ENCODE measurements at regions not wholly inside any gene's neighbourhood (a gene's known extent, or its start where the extent isn't known, plus 50 kb on each side); places are given as distances from the start of the nearest gene placed in this dataset.

DNA sequence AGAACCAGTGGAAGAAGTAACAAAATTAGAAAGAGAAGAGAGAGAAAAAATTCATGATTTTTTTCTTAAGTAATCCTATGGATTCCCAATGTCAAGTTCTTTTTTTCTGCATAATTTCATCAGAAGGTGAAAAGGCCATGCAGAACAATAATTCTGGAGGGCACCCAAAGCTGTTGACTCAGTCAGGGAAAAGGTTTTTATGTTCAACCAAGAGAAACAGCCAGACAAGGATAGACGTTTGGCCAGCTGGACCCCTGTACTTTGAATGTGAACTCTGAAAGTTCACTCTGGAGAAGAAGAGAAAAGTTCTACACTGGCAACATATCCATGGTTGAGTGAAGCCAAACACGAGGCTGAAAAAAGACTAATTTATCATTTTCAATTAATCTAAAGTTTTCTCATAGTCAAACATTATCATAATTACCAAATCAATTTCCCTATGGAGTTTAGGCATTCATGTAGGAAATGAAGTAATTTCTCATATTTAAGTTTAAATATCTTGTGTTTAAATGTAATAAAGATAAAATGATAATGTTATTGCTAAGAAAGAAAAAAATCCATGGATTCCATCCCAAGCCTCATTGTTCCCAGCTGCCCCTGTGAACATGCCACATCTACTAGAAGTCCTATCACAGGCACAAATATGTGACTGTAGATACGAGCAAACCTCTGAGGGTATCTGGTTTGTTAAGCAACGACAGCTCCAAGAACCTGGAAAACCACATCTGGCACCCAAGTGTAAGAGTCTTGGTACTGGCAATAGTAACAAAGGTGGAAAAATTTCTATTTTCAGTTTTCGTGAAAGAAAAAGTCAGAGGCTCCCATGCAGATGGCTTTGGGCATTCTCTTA is 742.7 kb upstream of the ACVR2A start:
- FAIRE-seq = no peak
- DNase-seq (ENCODE audit: insufficient read length, low spot score) = no peak

DNA sequence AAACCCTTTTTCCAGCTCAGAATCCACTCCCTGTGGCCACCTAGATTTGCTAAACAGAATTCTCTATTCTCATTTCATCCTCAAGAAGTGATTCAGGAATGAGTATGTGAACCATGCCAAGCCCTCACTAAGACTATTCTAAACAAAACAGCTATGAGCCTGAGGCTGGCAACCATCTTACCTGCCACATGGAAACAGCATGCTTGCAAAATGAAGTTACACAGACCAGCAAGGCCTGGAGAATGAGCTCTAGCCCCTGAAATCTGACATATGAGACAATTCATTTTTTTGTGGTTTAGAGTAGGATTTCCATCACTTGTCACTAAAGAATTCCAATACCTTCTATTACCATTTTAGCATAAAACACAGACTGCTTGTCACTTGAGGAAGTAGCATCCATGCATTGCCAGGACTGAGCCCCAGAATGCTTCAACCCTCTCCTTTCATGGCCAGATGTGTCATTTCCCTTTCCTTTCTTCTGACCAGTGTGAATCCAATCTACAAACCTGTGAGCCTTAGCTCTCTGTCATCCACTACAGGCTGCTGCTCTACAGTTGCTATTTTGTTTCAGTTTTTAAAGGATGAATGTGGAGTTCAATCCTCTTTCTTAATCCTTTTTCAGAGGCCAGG is 744.3 kb upstream of the ACVR2A start:
- no peak for FAIRE-seq
- DNase-seq (ENCODE audit: insufficient read length, low spot score) = peak; percentile 15

DNA sequence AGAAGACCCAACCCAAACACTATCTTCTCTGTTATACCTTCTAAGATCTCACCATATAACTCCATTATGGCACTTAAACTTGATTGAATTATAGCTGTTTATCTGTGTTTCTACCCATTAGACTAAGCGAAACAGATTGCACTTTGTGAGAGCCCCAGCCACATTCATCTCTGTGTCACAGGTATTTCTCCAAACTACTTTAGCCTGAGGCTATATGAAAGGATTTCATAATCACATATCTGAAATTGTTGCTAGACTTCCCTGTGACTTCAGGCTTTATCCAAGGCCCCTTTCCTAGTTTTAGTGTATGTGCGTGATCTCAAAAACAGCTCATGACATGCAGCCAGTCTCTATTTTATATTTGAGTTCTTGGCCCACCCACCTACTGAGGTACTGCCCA is 745.0 kb upstream of the ACVR2A start:
- DNase-seq (ENCODE audit: insufficient read length, low spot score) (peak; percentile 3), FAIRE-seq (no peak)

DNA sequence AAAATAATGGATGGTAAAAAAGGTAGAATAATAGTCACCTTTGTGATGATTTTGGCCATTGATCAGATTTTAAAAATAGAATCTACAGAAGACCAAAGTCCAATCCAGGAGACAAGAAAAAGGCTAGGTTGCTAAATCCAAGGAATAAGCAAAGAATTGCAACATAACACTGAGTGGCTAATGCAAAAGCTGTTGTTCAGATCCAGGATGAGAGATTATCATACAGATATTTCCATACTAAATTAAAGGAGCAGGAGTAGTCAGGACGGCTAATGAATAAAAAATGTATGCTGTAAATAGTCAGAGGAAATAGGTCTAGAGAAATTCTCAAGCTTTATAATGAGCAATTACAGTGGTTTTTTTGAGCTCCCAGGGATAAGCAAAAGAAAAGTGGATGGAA is 745.9 kb upstream of the ACVR2A start:
- FAIRE-seq (no peak), DNase-seq (ENCODE audit: insufficient read length, low spot score) (no peak)

DNA sequence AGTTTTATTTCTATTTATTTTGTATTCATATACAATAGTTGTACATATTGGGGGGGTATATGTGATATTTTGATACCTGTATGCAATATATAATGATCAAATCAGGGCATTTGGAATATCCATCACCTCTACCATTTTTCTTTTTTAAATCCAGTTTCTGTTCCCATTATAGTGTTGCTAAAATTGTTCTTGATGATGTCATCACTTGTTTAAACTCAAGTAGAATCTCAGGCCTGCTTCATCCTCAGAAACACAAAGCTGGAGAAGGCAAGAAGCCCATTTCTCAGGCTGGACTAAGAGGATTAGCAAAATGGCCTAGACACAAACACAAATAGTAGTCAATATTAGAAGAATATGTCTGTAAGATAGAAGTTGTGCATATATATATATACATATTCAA is 747.1 kb upstream of the ACVR2A start:
- FAIRE-seq = no peak
- no peak for DNase-seq (ENCODE audit: insufficient read length, low spot score)

DNA sequence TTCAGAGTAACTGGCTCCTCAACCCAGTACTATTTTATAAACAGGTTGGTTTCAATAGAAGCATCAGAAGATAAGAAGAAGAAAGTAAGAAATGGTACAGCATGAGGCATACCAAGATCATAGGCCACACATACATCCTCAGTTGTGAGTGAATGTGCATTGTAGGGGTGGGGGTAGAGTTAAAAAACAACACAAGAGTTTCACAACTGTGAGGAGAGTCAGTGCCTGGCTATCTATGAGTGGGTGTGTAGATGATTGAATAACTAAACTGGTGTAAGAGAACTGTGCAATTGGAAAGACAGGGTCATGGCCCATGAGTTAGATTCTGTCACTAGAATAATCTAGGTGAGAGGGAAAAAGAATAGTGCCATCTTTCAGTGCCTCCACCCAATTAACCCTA is 748.2 kb upstream of the ACVR2A start:
- FAIRE-seq (no peak), DNase-seq (ENCODE audit: insufficient read length, low spot score) (no peak)

DNA sequence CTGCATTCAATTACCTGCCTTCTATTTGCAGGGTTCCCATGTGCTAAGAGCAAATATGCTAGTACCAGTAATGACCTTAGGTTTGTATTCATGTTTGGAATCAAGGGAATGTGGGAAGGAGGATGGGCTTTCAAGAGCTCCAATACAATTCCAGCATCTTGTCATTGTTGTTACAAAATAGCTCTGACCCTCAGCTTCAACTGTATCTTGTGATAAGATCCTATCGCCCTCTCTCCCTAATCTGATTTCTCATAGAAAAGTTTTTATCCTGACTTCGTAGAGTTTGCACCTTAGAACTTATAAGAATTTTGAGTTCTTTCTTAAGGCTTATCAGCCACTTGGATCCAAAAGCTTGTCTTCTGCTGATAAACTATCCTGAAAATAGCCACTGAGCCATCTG is 749.5 kb upstream of the ACVR2A start:
- no peak for DNase-seq (ENCODE audit: insufficient read length, low spot score)
- FAIRE-seq = no peak

DNA sequence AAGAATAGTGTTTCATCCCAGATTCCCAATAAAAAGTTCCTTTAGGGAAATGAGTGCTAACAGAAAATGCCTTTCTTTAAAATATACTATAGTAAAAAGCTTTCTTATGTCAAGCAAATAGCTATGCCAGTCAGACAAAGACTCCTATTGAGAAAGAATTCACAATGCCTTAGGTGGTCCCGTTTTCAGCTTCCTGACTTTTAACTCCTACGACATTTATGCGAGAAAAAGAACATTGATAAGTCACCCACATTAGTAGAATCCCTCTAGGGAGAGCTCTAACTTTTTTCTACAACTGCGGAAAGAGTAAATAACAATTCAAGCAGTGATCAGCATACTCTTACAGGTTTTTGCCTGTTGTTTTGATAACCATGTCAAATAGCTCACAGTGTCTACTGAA is 750.8 kb upstream of the ACVR2A start:
- no peak for FAIRE-seq
- DNase-seq (ENCODE audit: insufficient read length, low spot score) = no peak

DNA sequence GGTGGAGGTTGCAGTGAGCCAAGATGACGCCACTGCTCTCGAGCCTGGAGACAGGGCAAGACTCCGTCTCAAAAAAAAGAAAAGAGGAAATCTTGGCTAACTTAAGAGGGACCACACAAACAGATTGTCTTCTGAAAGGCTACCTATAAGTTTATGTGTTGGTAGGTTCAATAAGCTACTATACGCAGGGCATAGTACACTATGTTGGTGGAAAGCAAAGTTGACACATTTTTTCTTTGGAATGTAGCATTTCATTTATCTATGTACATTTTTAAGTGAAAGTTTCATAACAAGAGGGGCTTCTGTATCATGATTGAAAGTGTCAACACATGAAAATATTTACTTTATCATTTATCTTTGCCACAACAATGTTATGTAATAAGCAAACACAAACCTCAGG is 752.6 kb upstream of the ACVR2A start:
- DNase-seq (ENCODE audit: insufficient read length, low spot score) (no peak), FAIRE-seq (no peak)

DNA sequence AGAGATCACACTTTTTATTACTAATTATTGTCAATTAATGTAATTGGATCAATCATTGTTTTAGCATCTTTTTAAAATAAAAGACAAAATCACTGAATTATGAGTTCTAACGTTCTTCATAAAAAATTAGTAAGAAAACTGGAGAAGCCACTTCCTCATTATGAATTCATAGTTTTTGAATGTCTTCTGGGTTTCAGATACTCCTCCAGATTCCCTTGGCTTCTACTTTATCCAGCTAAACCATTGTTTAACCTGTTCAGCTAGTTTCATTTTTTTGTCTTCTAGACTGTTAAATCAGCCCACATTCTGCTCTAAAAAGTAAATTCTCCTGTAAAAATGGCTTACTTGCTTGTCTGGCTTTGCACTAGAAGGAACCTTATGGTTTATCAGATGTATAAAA is 753.4 kb upstream of the ACVR2A start:
- FAIRE-seq (no peak), DNase-seq (ENCODE audit: insufficient read length, low spot score) (no peak)

DNA sequence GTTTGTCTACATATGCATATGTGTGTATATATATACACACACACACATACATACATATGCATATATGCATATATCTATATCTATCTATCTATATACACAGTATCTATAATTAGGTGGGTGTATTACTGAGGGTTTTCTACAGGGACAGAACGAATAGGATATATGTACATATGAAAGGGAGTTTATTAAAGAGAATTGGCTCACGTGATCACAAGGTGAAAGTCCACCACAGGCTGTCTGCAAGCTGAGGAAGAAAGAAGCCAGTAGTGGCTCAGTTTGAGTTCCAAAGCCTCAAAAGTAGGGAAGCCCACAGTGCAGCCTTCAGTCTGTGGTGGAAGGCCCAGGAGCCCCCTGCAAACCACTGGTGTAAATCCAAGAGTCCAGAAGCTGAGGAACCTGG is 756.0 kb upstream of the ACVR2A start:
- DNase-seq (ENCODE audit: insufficient read length, low spot score) (no peak), FAIRE-seq (no peak)

DNA sequence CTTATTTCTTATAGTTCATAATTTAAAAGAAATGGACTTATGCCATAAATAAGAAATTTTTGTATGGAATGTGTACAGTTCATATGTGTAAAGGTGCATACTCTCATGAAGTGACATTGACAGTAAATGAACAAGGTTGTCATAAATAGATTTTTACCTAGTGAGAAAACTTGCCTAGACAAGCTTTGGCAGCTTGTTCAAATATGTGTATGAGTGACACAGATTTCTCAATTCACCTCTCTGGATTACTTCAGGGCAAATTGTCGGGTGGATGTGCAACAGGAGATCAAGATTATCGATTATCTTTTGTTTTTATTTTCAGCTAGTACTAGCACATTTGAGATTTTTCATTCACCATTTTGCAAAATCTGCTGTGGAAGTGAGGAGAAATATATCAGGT is 758.1 kb upstream of the ACVR2A start:
- no peak for DNase-seq (ENCODE audit: insufficient read length, low spot score)
- FAIRE-seq = no peak

DNA sequence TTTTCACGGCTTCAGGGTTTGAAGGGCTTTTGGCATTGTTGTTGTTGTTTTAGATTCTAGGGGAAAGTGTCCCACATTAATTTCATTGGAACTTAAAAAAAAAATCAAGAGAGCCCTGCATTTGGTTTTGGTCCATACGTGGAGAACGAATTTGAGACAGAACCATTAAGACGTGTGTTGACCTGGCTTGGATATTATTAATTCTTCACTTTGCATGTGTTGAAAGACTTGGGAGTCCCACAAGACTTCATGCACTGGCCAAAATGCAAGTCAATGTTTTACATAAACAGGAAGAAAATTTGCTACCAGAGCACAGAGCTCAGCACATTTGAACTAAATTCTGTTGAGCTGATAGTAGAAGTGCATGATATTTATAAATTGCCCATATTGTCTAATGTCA is 761.2 kb upstream of the ACVR2A start:
- FAIRE-seq = no peak
- no peak for DNase-seq (ENCODE audit: insufficient read length, low spot score)

DNA sequence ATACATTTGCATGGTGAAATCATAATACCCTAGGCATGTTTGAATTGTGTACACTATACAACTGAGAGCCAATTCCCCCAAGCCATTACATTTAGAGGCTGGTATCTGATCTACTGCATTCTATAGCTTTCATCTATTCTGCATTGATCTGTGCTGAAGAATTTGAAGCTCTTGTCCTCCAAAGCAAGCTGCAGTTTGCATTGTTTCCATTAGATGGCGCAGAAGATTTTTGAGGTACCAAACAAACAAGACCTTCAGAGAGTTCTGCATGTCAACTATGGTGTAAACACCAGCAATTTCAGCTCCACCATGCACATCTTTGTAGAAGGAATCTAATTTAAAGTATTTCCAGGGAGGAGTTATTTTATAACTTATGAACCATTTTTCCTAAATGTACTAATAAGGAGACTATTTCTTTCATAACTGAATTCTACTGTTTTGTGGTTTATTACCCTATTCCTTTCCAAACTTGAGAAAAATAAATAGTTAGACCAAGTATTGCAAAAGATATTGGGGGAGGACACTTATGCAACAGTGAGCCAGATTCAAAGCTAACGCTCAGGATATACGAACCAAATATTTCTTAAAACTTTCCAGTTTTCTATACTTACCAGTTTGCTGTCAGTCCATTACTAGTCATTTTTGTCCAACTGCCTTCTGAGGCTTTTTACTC is 761.8 kb upstream of the ACVR2A start:
- peak; percentile 64 for FAIRE-seq
- DNase-seq (ENCODE audit: insufficient read length, low spot score) = peak; percentile 39

DNA sequence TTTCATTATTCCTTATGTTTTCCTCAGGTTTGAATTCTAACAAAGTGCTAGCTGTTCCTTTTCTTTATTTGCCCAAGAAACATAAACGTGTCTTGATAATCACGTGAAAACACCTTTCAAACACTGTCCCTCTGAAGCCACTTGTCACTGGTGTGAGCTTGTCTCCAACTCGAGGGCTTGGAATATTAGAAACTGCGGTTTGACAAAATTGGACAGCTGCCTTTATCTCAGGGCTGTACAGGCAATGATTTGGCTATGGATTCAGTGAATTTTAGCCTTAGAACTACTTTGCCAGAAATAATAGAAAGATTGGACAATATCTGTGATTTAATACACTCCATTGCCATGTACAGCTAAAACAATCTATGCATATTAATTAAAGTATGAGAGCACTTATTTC is 763.0 kb upstream of the ACVR2A start:
- DNase-seq (ENCODE audit: insufficient read length, low spot score) (no peak), FAIRE-seq (no peak)

DNA sequence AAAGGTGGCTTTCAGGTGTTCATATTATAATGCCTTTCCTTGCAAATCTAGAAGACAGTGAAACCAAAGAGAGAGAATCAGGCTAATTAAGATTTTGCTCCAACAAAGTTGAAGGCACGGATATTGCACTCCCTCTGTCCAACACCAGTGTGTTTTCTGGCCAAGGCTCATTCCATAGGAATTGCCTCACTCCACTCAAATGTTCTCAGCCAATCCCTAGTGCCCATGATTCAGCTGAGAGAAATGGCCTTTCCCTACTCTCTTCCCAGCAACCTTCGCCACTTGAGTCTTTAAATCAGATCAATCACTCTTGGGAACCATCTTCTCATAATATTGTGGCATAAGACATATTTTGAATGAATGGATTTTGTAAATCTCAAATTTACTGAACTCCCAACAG is 768.2 kb upstream of the ACVR2A start:
- FAIRE-seq (peak; percentile 42), DNase-seq (ENCODE audit: insufficient read length, low spot score) (peak; percentile 8)

DNA sequence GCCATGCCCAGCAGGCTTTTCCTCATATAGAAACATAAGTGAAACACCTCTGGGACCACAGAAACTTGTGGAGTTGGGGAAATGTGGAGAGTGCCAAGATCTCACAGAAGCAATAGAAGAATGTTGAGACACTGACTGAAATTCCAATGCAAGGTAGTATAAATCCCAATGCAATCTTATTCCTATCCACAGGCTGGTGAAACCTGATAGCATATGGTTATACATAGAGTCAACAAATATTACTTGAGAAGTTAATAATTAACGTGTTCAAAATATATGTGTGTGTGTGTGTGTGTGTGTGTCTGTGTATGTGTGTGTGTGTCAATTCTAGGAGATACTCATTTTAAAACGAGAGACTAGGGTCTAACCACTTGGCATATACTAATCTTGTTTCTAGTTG is 776.8 kb upstream of the ACVR2A start:
- DNase-seq (ENCODE audit: insufficient read length, low spot score) (no peak), FAIRE-seq (no peak)

DNA sequence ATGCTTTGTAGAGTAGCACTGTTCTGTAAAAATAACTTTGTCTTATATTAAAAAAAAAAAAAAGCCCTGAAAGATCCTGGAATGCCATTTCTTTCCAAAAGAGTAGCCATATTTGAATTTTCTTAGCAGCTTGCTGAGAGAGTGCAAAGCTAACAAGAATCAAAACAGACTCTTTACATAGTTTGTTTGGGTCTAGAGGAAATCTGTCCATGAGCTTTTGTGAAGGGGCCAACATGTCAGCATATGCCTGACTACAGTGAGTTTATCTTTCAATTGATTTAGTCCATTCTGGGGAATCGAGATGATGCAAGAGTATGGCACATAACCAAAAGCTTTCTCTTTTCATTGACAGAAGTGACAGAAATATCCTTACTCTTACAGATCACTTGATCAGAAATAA is 777.7 kb upstream of the ACVR2A start:
- DNase-seq (ENCODE audit: insufficient read length, low spot score) (no peak), FAIRE-seq (no peak)

DNA sequence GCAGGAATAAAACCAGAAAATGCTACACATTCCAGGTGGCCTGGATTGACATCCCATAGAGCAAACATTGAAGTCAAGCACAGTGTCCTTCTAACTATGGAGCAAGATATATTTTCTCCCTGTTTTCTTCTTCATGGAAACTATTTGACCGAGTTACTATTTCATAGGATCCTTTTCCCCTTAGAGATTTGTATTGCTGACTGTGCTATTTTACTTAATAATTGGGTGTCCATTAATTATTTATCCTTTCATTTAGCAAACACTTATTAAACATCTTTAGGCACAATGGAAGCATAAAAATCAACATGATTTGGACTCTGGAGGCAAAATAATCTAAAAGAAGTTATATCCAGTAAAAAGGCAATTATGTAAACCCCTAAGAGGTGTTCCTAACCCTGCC is 782.8 kb upstream of the ACVR2A start:
- FAIRE-seq = no peak

DNA sequence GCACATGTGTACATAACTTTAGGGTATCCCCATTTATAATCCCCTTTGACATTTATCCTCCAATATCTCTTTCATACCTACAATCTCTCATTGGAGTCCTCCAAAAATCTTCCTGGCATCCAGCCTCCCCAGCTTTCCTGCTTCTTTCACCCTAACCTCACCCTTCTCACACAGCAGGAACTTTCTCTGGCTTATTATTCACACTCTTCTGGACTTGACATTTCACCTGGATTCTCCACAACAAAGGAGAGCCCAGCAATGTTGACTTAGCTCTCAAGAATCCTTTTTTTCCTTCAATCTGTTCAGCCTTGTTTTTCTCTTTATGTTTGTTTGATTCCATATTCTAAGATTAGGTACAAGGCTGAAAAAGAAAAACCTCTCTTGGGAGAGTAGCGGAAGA is 783.6 kb upstream of the ACVR2A start:
- DNase-seq (ENCODE audit: insufficient read length, low spot score) = no peak
- no peak for FAIRE-seq

More for the DNA sequence above, 782.8 kb upstream of the ACVR2A start:
- no peak for DNase-seq (ENCODE audit: insufficient read length, low spot score)

DNA sequence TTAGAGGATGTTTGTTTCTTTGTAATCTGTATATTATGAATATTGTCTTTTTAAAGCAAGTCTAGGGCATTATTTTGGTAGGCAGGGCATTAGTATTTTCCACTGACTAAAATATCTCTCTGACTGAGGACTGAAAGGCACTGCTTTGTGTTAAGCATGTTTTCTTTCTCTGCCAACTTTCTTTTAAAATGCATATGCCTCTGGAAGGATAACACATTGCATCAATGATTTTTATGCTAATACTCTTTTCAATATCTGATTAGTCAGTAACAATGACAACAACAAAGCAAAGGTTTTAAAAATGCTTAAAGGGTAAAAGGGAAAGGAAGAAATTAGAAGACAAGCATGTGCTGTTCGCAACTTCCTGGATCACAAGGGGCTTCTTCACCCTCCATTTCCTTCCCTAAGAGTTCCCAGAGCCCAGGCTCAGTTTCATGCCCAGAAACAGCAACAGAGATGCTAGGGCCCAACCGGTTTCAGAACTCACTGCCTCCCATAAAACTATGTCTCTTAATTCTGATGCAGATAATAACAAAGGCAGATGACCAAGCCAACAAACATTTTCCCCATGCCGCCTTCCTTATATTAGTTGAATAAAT is 786.8 kb upstream of the ACVR2A start:
- DNase-seq (ENCODE audit: insufficient read length, low spot score) (no peak), FAIRE-seq (no peak)

DNA sequence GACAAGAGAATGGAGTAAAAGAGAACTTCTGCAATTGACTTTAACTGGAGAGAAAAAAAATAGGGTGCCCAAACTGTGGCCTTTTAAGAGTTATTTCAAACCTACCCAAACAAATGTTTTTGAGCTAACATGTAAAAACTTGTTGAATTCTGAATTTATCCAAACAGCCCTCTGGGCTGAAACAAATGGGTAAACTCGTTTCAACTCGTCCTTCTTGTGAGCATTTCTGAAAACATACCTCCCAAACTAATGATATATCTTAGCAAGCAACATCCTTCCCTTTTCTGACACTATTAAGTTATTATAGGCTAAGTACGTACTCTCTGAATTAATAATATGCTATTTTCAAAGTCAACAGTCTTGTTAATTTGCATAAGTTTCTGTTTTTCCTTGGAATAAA is 793.0 kb upstream of the ACVR2A start:
- no peak for FAIRE-seq
- no peak for DNase-seq (ENCODE audit: insufficient read length, low spot score)

All from HTR-8/SVneo (cell line).